HG03457 (cell line): ENCODE measurements at regions not wholly inside any gene's neighbourhood (a gene's known extent, or its start where the extent isn't known, plus 50 kb on each side); places are given as distances from the start of the nearest gene placed in this dataset.
"Not testable (repeated sequence)": the region's sequence is repeated elsewhere in the genome, so short reads cannot be mapped to it uniquely, and the experiment has no call there.

Experiments used
- ATAC-seq: cut with Tn5 transposase; IDR thresholded peaks from one replicate; pipeline ENCODE4 v1.9.1; 2021; ENCODE audit warnings: moderate number of reproducible peaks; ENCODE audit not compliant: unreplicated experiment

- no peak for ATAC-seq
Measured at GRCh38 chr4:117533501-117533900, 448.1 kb upstream of the TRAM1L1 start.

GRCh38 chr4:117545039-117545438 is 459.7 kb upstream of the TRAM1L1 start:
- no peak for ATAC-seq

GRCh38 chr4:117549524-117549923 is 464.1 kb upstream of the TRAM1L1 start:
- ATAC-seq, result no peak

GRCh38 chr4:117550085-117550484 is 464.7 kb upstream of the TRAM1L1 start:
- ATAC-seq, result no peak

GRCh38 chr4:117560329-117560728 is 474.0 kb upstream of the NDST3 start:
- no peak for ATAC-seq

GRCh38 chr4:117574085-117574484 is 460.2 kb upstream of the NDST3 start:
- no peak for ATAC-seq

- no peak for ATAC-seq
Measured at GRCh38 chr4:117575850-117576249, 458.4 kb upstream of the NDST3 start.

GRCh38 chr4:117577686-117578311 is 456.5 kb upstream of the NDST3 start:
- no peak for ATAC-seq

GRCh38 chr4:117588771-117589170 is 445.5 kb upstream of the NDST3 start:
- ATAC-seq, result no peak

GRCh38 chr4:117596917-117597480 is 437.3 kb upstream of the NDST3 start:
- no peak for ATAC-seq

GRCh38 chr4:117599393-117599792 is 434.9 kb upstream of the NDST3 start:
- not testable (repeated sequence) for ATAC-seq

- not testable (repeated sequence) for ATAC-seq
Measured at GRCh38 chr4:117600936-117601335, 433.4 kb upstream of the NDST3 start.

GRCh38 chr4:117610706-117611308 is 423.5 kb upstream of the NDST3 start:
- no peak for ATAC-seq

GRCh38 chr4:117621673-117622072 is 412.6 kb upstream of the NDST3 start:
- ATAC-seq, result no peak

- ATAC-seq, result no peak
Measured at GRCh38 chr4:117623326-117623725, 411.0 kb upstream of the NDST3 start.

GRCh38 chr4:117626664-117627063 is 407.6 kb upstream of the NDST3 start:
- ATAC-seq, result no peak

- ATAC-seq, result no peak
Measured at GRCh38 chr4:117634716-117635115, 399.6 kb upstream of the NDST3 start.

GRCh38 chr4:117637347-117637746 is 396.9 kb upstream of the NDST3 start:
- no peak for ATAC-seq

GRCh38 chr4:117640836-117641235 is 393.4 kb upstream of the NDST3 start:
- ATAC-seq, result no peak

GRCh38 chr4:117641519-117641918 is 392.8 kb upstream of the NDST3 start:
- ATAC-seq, result no peak

GRCh38 chr4:117654079-117654478 is 380.2 kb upstream of the NDST3 start:
- ATAC-seq, result no peak

- ATAC-seq, result no peak
Measured at GRCh38 chr4:117660668-117661067, 373.6 kb upstream of the NDST3 start.
